ENCODE measurements at regions not wholly inside any gene's neighbourhood (a gene's known extent, or its start where the extent isn't known, plus 50 kb on each side); places are given as distances from the start of the nearest gene placed in this dataset.

GRCh38 chr10:113309791-113310190, 243.1 kb upstream of the HABP2 start:
- TF ChIP-seq EZH2phosphoT487 (IDR thresholded peaks at IDR 0.05; ENCODE audit: low read length) (no peak), CTCF (IDR thresholded peaks at IDR 0.05; ENCODE audit: low read length) (no peak)

Data from MM.1S (cell line).